EL (cell line): ENCODE measurements at regions not wholly inside any gene's neighbourhood (a gene's known extent, or its start where the extent isn't known, plus 50 kb on each side); places are given as distances from the start of the nearest gene placed in this dataset.
"Not testable (repeated sequence)": the region's sequence is repeated elsewhere in the genome, so short reads cannot be mapped to it uniquely, and the experiment has no call there.

Experiments used
- DNase-seq: peaks from one replicate; pipeline ENCODE4 v3.0.0-alpha.2; 2016

- no peak for DNase-seq
Measured at GRCh38 chr16:59355704-59356103, 621.6 kb upstream of the GOT2 start.

GRCh38 chr16:59351305-59351903, 617.3 kb upstream of the GOT2 start:
- no peak for DNase-seq

- DNase-seq = no peak
Measured at GRCh38 chr16:59350670-59351069, 616.6 kb upstream of the GOT2 start.

GRCh38 chr16:59342669-59343068, 608.6 kb upstream of the GOT2 start:
- peak; percentile 5 for DNase-seq

GRCh38 chr16:59341368-59341767, 607.3 kb upstream of the GOT2 start:
- DNase-seq = peak; percentile 8

- no peak for DNase-seq
Measured at GRCh38 chr16:59339871-59340270, 605.8 kb upstream of the GOT2 start.

- no peak for DNase-seq
Measured at GRCh38 chr16:59336136-59336695, 602.1 kb upstream of the GOT2 start.

- not testable (repeated sequence) for DNase-seq
Measured at GRCh38 chr16:59331708-59332107, 597.6 kb upstream of the GOT2 start.

GRCh38 chr16:59330019-59330670, 596.0 kb upstream of the GOT2 start:
- peak; percentile 64 for DNase-seq

GRCh38 chr16:59328961-59329360, 594.8 kb upstream of the GOT2 start:
- DNase-seq = no peak

GRCh38 chr16:59327894-59328293, 593.8 kb upstream of the GOT2 start:
- no peak for DNase-seq

- DNase-seq = no peak
Measured at GRCh38 chr16:59326955-59327354, 592.8 kb upstream of the GOT2 start.

- peak; percentile 66 for DNase-seq
Measured at GRCh38 chr16:59324462-59324861, 590.3 kb upstream of the GOT2 start.

- DNase-seq = no peak
Measured at GRCh38 chr16:59320657-59321056, 586.5 kb upstream of the GOT2 start.

GRCh38 chr16:59319871-59320270, 585.8 kb upstream of the GOT2 start:
- no peak for DNase-seq

- peak; percentile 31 for DNase-seq
Measured at GRCh38 chr16:59305850-59306249, 571.7 kb upstream of the GOT2 start.

GRCh38 chr16:59296888-59297287, 562.8 kb upstream of the GOT2 start:
- no peak for DNase-seq

GRCh38 chr16:59295993-59296736, 562.0 kb upstream of the GOT2 start:
- DNase-seq = peak; percentile 34

GRCh38 chr16:59295474-59295873, 561.4 kb upstream of the GOT2 start:
- no peak for DNase-seq

- no peak for DNase-seq
Measured at GRCh38 chr16:59290718-59291117, 556.6 kb upstream of the GOT2 start.

GRCh38 chr16:59289151-59289550, 555.0 kb upstream of the GOT2 start:
- no peak for DNase-seq

GRCh38 chr16:59274141-59274540, 540.0 kb upstream of the GOT2 start:
- DNase-seq = no peak

- DNase-seq = no peak
Measured at GRCh38 chr16:59263955-59264354, 529.8 kb upstream of the GOT2 start.

- DNase-seq = no peak
Measured at GRCh38 chr16:59260892-59261291, 526.8 kb upstream of the GOT2 start.
